GM23338 (cell line): ENCODE measurements at regions not wholly inside any gene's neighbourhood (a gene's known extent, or its start where the extent isn't known, plus 50 kb on each side); places are given as distances from the start of the nearest gene placed in this dataset.

ENCODE experiments used
- EZH2 ChIP-seq: fragments of 200-600 bp; sonication (generic); IDR thresholded peaks from one replicate; pipeline ENCODE4 v1.8.0; 2017; ENCODE audit warnings: antibody characterized with exemption, mild to moderate bottlenecking, low read depth; ENCODE audit not compliant: unreplicated experiment
- POLR2AphosphoS5 ChIP-seq: IDR thresholded peaks from 2 replicates; pipeline ENCODE4 v1.6.1; 2016; ENCODE audit warnings: antibody characterized with exemption, low read depth
- TF ChIP-seq, protein P1 (sequence below), 2 experiments: fragments of 200-600 bp in 1 of 2; sonication (generic) in 1 of 2; conservative IDR thresholded peaks; 2 replicates each; pipeline versions ENCODE4 v1.5.1 to v1.6.1; 2016 to 2017; ENCODE audit warnings: antibody characterized with exemption in 2 of 2, low read depth in 2 of 2, mild to moderate bottlenecking in 2 of 2, moderate library complexity in 1 of 2

DNA sequence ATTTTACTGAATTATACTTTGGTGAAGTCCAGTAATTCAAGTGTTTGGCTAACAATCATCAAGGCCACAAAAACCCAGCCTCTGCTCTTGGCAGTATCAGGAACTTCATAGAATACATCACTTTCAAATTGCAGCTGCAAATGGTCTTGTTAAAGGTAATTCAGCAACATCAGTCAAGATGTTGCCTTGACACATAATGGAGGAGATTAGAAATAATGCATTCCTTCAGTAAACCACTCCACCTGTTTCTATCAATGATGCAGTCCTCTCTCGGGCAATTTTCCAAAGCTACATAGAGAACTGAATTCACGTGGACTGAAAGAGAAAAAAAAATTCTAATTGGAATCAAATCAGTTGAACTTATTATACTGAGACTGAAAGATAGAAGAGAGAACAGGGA, 279.3 kb downstream of the VGLL3 start:
- TF ChIP-seq, protein P1, sequence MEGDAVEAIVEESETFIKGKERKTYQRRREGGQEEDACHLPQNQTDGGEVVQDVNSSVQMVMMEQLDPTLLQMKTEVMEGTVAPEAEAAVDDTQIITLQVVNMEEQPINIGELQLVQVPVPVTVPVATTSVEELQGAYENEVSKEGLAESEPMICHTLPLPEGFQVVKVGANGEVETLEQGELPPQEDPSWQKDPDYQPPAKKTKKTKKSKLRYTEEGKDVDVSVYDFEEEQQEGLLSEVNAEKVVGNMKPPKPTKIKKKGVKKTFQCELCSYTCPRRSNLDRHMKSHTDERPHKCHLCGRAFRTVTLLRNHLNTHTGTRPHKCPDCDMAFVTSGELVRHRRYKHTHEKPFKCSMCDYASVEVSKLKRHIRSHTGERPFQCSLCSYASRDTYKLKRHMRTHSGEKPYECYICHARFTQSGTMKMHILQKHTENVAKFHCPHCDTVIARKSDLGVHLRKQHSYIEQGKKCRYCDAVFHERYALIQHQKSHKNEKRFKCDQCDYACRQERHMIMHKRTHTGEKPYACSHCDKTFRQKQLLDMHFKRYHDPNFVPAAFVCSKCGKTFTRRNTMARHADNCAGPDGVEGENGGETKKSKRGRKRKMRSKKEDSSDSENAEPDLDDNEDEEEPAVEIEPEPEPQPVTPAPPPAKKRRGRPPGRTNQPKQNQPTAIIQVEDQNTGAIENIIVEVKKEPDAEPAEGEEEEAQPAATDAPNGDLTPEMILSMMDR (conservative IDR thresholded peaks at IDR 0.05; ENCODE audit: low read depth in 2 of 2) = no peak
- TF ChIP-seq EZH2 (no peak), POLR2AphosphoS5 (no peak)
